Parathyroid adenoma (tissue), 2 donors: ENCODE measurements at regions not wholly inside any gene's neighbourhood (a gene's known extent, or its start where the extent isn't known, plus 50 kb on each side); places are given as distances from the start of the nearest gene placed in this dataset.

Source experiments
- H2AFZ ChIP-seq: fragments of 300-600 bp; sonication (generic); one replicate; pipeline ENCODE4 v1.7.0; 2017; ENCODE audit warnings: antibody characterized with exemption, mild to moderate bottlenecking
- H3K27ac ChIP-seq: fragments of 300-600 bp; sonication (generic); one replicate; pipeline ENCODE4 v1.7.0; 2017
- H3K27me3 ChIP-seq: fragments of 300-600 bp; sonication (generic); one replicate; pipeline ENCODE4 v1.7.0; 2017; ENCODE audit warnings: low read length; ENCODE audit not compliant: control insufficient read depth, insufficient read depth
- H3K36me3 ChIP-seq: fragments of 300-600 bp; sonication (generic); one replicate; pipeline ENCODE4 v1.7.0; 2017; ENCODE audit warnings: low read length; ENCODE audit not compliant: control insufficient read depth, insufficient read depth
- H3K4me1 ChIP-seq: fragments of 300-600 bp; sonication (generic); one replicate; pipeline ENCODE4 v1.7.0; 2017; ENCODE audit warnings: control low read depth
- H3K4me2 ChIP-seq: fragments of 300-600 bp; sonication (generic); one replicate; pipeline ENCODE4 v1.7.0; 2017; ENCODE audit warnings: low read length
- H3K4me3 ChIP-seq: fragments of 300-600 bp; sonication (generic); one replicate; pipeline ENCODE4 v1.7.0; 2017; ENCODE audit warnings: low read depth, low read length
- H3K79me2 ChIP-seq: fragments of 300-600 bp; sonication (generic); one replicate; pipeline ENCODE4 v1.7.0; 2017; ENCODE audit warnings: control low read depth
- H3K9ac ChIP-seq: fragments of 300-600 bp; sonication (generic); one replicate; pipeline ENCODE4 v1.7.0; 2017; ENCODE audit warnings: mild to moderate bottlenecking
- H3K9me3 ChIP-seq: fragments of 300-600 bp; sonication (generic); one replicate; pipeline ENCODE4 v1.7.0; 2017; ENCODE audit warnings: low read length; ENCODE audit not compliant: control insufficient read depth
- TF ChIP-seq, protein P1 (sequence below): fragments of 300-600 bp; sonication (generic); IDR thresholded peaks from one replicate; pipeline ENCODE4 v1.7.0; 2017; ENCODE audit warnings: antibody characterized with exemption, mild to moderate bottlenecking
- donor health status: primary hyperparathyroidism.

DNA sequence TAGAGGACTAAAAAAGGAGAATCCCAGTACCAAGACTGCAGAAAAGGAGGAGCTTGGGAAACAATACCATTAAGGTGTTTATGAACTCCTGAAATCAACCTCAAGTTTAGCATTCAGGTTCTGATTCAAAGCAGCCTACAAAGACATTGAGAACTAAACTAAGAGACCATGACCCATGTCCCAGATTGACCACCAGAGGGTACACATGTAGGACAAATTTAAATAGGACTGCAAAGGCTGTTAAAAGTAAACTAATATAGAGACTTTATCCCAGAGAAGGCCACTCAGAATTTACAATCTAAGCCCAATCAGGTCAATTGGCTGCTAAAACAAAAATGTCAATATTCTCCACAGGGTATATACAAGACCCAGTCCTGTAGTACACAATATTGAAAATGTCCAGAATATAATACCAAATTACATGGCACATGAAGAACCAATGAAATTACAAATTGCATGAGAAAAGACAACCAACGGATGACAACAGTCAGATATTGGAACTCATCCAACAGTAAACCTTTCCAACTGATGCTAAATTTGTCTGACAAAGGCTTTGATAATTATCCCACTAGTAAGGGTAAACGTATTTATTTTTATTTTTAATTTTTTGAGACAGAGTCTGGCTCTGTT is 682.4 kb downstream of the UQCRFS1 start:
- Histone ChIP-seq H3K9ac (no peak overlapping the region), H3K4me1 (no peaks in the 10 kb centered on the region), H3K4me2 (no peak overlapping the region), H3K9me3 (no peaks in the 10 kb centered on the region), H3K27ac (no peak overlapping the region), H3K36me3 (no peaks in the 10 kb centered on the region), H3K4me3 (no peak overlapping the region), H2AFZ (no peak overlapping the region), H3K79me2 (no peaks in the 10 kb centered on the region), H3K27me3 (no peaks in the 10 kb centered on the region)
- TF ChIP-seq, protein P1, sequence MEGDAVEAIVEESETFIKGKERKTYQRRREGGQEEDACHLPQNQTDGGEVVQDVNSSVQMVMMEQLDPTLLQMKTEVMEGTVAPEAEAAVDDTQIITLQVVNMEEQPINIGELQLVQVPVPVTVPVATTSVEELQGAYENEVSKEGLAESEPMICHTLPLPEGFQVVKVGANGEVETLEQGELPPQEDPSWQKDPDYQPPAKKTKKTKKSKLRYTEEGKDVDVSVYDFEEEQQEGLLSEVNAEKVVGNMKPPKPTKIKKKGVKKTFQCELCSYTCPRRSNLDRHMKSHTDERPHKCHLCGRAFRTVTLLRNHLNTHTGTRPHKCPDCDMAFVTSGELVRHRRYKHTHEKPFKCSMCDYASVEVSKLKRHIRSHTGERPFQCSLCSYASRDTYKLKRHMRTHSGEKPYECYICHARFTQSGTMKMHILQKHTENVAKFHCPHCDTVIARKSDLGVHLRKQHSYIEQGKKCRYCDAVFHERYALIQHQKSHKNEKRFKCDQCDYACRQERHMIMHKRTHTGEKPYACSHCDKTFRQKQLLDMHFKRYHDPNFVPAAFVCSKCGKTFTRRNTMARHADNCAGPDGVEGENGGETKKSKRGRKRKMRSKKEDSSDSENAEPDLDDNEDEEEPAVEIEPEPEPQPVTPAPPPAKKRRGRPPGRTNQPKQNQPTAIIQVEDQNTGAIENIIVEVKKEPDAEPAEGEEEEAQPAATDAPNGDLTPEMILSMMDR = no peak

DNA sequence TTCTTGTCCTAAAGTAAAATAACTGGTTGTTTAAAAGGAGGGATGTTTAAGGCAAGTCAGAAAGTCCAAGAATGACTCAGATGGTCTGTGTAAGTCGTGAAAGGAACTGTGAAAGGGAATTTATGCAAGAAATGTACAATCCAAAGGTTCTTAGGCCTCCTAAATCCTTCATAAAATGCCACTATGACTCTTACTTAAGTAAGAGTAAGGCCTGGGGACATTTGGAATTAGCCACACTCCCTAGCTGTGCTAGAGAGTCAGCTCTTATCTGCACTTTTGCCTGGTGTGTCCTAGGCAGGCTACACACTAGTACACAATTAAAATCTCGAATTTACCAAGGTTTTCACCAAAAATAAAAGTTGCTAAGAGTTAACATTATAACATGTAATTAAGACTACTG is 686.9 kb downstream of the UQCRFS1 start:
- Histone ChIP-seq H3K79me2 (no peaks in the 10 kb centered on the region), H3K4me3 (no peak overlapping the region), H3K4me2 (no peak overlapping the region), H2AFZ (no peak overlapping the region), H3K9ac (no peak overlapping the region), H3K27me3 (no peaks in the 10 kb centered on the region), H3K9me3 (no peaks in the 10 kb centered on the region), H3K36me3 (no peaks in the 10 kb centered on the region), H3K27ac (no peak overlapping the region), H3K4me1 (no peaks in the 10 kb centered on the region)
- TF ChIP-seq, protein P1 = no peak

DNA sequence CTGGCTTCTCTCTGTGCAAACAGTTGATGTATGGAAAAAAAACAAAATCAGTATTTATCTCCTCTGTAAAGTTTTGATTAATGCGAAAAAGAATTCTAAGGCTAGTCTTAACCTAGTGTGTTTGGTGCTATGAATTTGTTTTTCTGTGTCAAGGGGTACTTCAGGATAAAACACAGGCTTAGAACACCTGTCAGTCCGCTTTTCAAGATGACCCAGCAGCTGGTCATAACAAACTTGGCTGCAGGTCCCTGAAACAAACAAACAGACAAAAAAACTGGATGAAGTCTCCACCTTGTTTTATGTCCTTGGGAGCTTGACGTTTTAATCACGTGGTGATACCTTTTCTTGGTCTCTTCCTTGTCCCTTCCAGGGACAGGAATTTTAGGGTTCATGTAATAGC is 689.3 kb downstream of the UQCRFS1 start:
- TF ChIP-seq, protein P1 = no peak
- Histone ChIP-seq H3K9ac (no peak overlapping the region), H3K4me2 (no peak overlapping the region), H3K9me3 (no peaks in the 10 kb centered on the region), H3K4me1 (no peaks in the 10 kb centered on the region), H3K4me3 (no peak overlapping the region), H3K36me3 (no peaks in the 10 kb centered on the region), H3K79me2 (no peaks in the 10 kb centered on the region), H3K27ac (no peak overlapping the region), H3K27me3 (no peaks in the 10 kb centered on the region), H2AFZ (no peak overlapping the region)

DNA sequence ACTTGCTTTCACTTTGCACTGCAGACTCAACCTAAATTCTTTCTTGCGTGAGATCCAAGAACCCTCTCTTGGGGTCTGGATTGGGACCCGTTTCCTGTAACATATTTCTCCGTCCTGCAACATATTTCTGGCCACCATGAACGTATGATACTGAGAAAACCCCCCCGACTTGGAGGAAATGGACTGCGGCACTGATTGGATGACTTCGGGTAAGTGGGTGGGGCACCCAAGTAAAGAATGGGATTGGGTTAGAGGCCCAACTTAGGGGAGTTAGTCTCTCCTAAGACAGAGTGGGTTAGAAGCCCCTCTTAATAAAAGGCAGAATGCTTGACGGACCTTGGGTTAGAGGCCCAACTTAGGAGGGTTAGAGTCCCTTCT is 690.4 kb downstream of the UQCRFS1 start:
- no peaks in the 10 kb centered on the region for H3K9me3 ChIP-seq
- no peak overlapping the region for H3K4me3 ChIP-seq
- no peak overlapping the region for H3K27ac ChIP-seq
- no peak overlapping the region for H3K4me2 ChIP-seq
- no peak overlapping the region for H2AFZ ChIP-seq
- TF ChIP-seq, protein P1 = no peak
- no peaks in the 10 kb centered on the region for H3K79me2 ChIP-seq
- H3K27me3 ChIP-seq = no peaks in the 10 kb centered on the region
- no peaks in the 10 kb centered on the region for H3K4me1 ChIP-seq
- H3K9ac ChIP-seq = no peak overlapping the region
- H3K36me3 ChIP-seq = no peaks in the 10 kb centered on the region
